Heart right ventricle (tissue), 16 donors: ENCODE measurements at regions not wholly inside any gene's neighbourhood (a gene's known extent, or its start where the extent isn't known, plus 50 kb on each side); places are given as distances from the start of the nearest gene placed in this dataset.

Experiments
- ATAC-seq, 8 donors: fragments of 200-7000 bp; cut with Tn5 transposase; one replicate each; pipeline ENCODE4 v1.9.1; 2020; ENCODE audit warnings: mild to moderate bottlenecking in 8 of 8, moderate library complexity in 8 of 8, moderate number of reproducible peaks in 1 of 8
- DNase-seq, 2 donors: peaks; one replicate each; pipeline ENCODE4 v3.0.0-alpha.2; 2020
- H3K27ac ChIP-seq, 10 donors: fragments of 200-600 bp; sonication (generic) in 2 of 10; one replicate each; pipeline versions ENCODE4 v1.5.0 to v1.8.0; 2020 to 2022; ENCODE audit warnings: mild to moderate bottlenecking in 3 of 10
- H3K27me3 ChIP-seq, 7 donors: fragments of 200-600 bp; one replicate each; pipeline ENCODE4 v1.8.0; 2021 to 2022; ENCODE audit warnings: mild to moderate bottlenecking in 2 of 7
- H3K36me3 ChIP-seq, 9 donors: fragments of 200-600 bp; sonication (generic) in 1 of 9; one replicate each; pipeline versions ENCODE4 v1.5.0 to v1.8.0; 2020 to 2022; ENCODE audit warnings: mild to moderate bottlenecking in 2 of 9
- H3K4me1 ChIP-seq, 9 donors: fragments of 200-600 bp; sonication (generic) in 1 of 9; one replicate each; pipeline versions ENCODE4 v1.5.0 to v1.8.0; 2020 to 2022; ENCODE audit warnings: mild to moderate bottlenecking in 4 of 9
- H3K4me3 ChIP-seq, 10 donors: fragments of 200-600 bp; sonication (generic) in 2 of 10; one replicate each; pipeline versions ENCODE4 v1.5.0 to v1.8.0; 2020 to 2022; ENCODE audit warnings: mild to moderate bottlenecking in 7 of 10, moderate library complexity in 2 of 10
- H3K9me3 ChIP-seq, 11 donors: fragments of 200-600 bp in 10 of 11; sonication (generic) in 2 of 11; one replicate each; pipeline versions ENCODE4 v1.5.0 to v1.8.0; 2013 to 2022; ENCODE audit warnings: mild to moderate bottlenecking in 2 of 11, control low read depth in 1 of 11, moderate library complexity in 1 of 11
- CTCF ChIP-seq, 9 donors: fragments of 200-600 bp; sonication (generic) in 2 of 9; IDR thresholded peaks; one replicate each; pipeline versions ENCODE4 v1.5.0 to v1.8.0; 2021 to 2022; ENCODE audit warnings: antibody characterized with exemption in 9 of 9, mild to moderate bottlenecking in 5 of 9, moderate library complexity in 1 of 9
- WGBS, 2 donors: extraction: QIAGEN DNeasy Blood & Tissue Kit; methylation state at CpG; one replicate each; pipeline ENCODE4 v1.1.7; 2013; ENCODE audit warnings: inconsistent platforms in 1 of 2; 5-methylcytosine and 5-hydroxymethylcytosine counted together
- intact Hi-C, 10 donors: fragments of 100-400 bp; cut with DNase I; formaldehyde crosslinking; loops; one replicate each; pipeline versions ENCODE4 v1.11.1 to v1.14.2; 2022
- donor health status: Arrhythmogenic right ventricular cardiomyopathy.
- donor health status: ischemic (EF 13 %, LVEDD 7.1; RV severe dilation, severe dysfunction).
- donor health status: healthy with polysubstance abuse.
- donor health status: DM: no; HTN: yes; CAD: no.
- donor health status: DM: no; HTN: no; CAD: no.
- donor health status: ischemic (EF 25% LVEDD 6.9; RV normal size, moderate dysfunction).
- donor health status: ischemic (EF 25% LVEDD 5.7; RV mildly dilated, moderate dysfunction).
- donor health status: healthy.
- donor health status: DM: yes; HTN: yes; CAD: no.
- donor health status: Ischemic cardiomyopathy.
- donor health status: ischemic (EF 35%, LVEDD 5.7; RV mildly dilated, moderate dysfunction).
- donor health status: nonischemic (EF 11% LVEDD 7.7; RV severe dilation, severe dysfunction).
- donor health status: DM: yes; HTN: yes; CAD: no.
- donor health status: PGD.
- donor health status: ischemic (EF 29% LVEDD 5.4; RV normal size, mild dysfunction).
- donor health status: nonischemic (EF 23%, LVEDD 6.1; RV moderate dilation, normal function).

GRCh38 chr10:108696792-108697477, 1226.4 kb downstream of the XPNPEP1 start:
- Histone ChIP-seq H3K9me3 (no peaks in the 10 kb centered on the region), H3K27me3 (no peaks in the 10 kb centered on the region), H3K36me3 (no peaks in the 10 kb centered on the region), H3K27ac (no peak overlapping the region), H3K4me1 (no peaks in the 10 kb centered on the region), H3K4me3 (no peak overlapping the region)
- WGBS, 2 donors, result 85 to 89% methylated on average over 4 of the region's 4 CpGs
- intact Hi-C loops, result no loop called here
- no peak for TF ChIP-seq CTCF (IDR thresholded peaks at IDR 0.05)
- no peak for ATAC-seq
- DNase-seq, result no peak

GRCh38 chr10:108691126-108691525, 1232.2 kb downstream of the XPNPEP1 start:
- intact Hi-C loops, result no loop called here
- no peak overlapping the region for H3K4me3 ChIP-seq
- no peak for ATAC-seq

GRCh38 chr10:108690530-108690929, 1232.8 kb downstream of the XPNPEP1 start:
- Histone ChIP-seq H3K36me3 (no peaks in the 10 kb centered on the region), H3K4me3 (no peak overlapping the region), H3K9me3 (peaks cover 0 to 10% (median 0%) of the 10 kb centered on the region in 11 donors), H3K27me3 (no peaks in the 10 kb centered on the region), H3K27ac (no peak overlapping the region), H3K4me1 (no peaks in the 10 kb centered on the region)
- DNase-seq (no peak), ATAC-seq (no peak)
- TF ChIP-seq CTCF (IDR thresholded peaks at IDR 0.05), result no peak
- WGBS, 2 donors, result 83 to 90% methylated on average over 6 of the region's 6 CpGs
- intact Hi-C loops, result no loop called here

More at GRCh38 chr10:108691126-108691525, 1232.2 kb downstream of the XPNPEP1 start:
- no peak for DNase-seq
- H3K36me3 ChIP-seq, result no peaks in the 10 kb centered on the region
- TF ChIP-seq CTCF (IDR thresholded peaks at IDR 0.05), result no peak
- peaks cover 0 to 10% (median 0%) of the 10 kb centered on the region in 11 donors for H3K9me3 ChIP-seq
- 56 to 59% methylated on average over 1 of the region's 1 CpG for WGBS, 2 donors
- H3K27me3 ChIP-seq, result no peaks in the 10 kb centered on the region
- H3K4me1 ChIP-seq, result no peaks in the 10 kb centered on the region
- no peak overlapping the region for H3K27ac ChIP-seq

- no peak for DNase-seq
- H3K9me3 ChIP-seq, result peaks cover 0 to 10% (median 0%) of the 10 kb centered on the region in 11 donors
Measured at GRCh38 chr10:108689891-108690290, 1233.4 kb downstream of the XPNPEP1 start.

More at GRCh38 chr10:108689891-108690290, 1233.4 kb downstream of the XPNPEP1 start:
- intact Hi-C loops, result no loop called here
- no peak overlapping the region for H3K27ac ChIP-seq
- H3K27me3 ChIP-seq, result no peaks in the 10 kb centered on the region
- no peaks in the 10 kb centered on the region for H3K4me1 ChIP-seq
- TF ChIP-seq CTCF (IDR thresholded peaks at IDR 0.05), result no peak
- H3K36me3 ChIP-seq, result no peaks in the 10 kb centered on the region
- H3K4me3 ChIP-seq, result no peak overlapping the region
- no peak for ATAC-seq
